H9 (cell line): ENCODE measurements at regions not wholly inside any gene's neighbourhood (a gene's known extent, or its start where the extent isn't known, plus 50 kb on each side); places are given as distances from the start of the nearest gene placed in this dataset.

ENCODE experiments used
- DNase-seq: peaks from one replicate; pipeline ENCODE4 v3.0.0-alpha.2; 2017
- H2AFZ ChIP-seq: one replicate; pipeline ENCODE4 v1.6.1; 2013; ENCODE audit warnings: mild to moderate bottlenecking, low read length, control low read depth, moderate library complexity
- H2AK5ac ChIP-seq: 2 replicates; pipeline ENCODE4 v1.6.1; 2013; ENCODE audit warnings: low read length, control low read depth, mixed read lengths; ENCODE audit not compliant: insufficient read length
- H2BK120ac ChIP-seq: one replicate; pipeline ENCODE4 v1.6.1; 2013; ENCODE audit warnings: low read depth, mild to moderate bottlenecking, low read length, control low read depth, inconsistent platforms; ENCODE audit not compliant: poor library complexity, severe bottlenecking
- H2BK12ac ChIP-seq: 2 replicates; pipeline ENCODE4 v1.6.1; 2013; ENCODE audit warnings: low read length, control low read depth, mixed read lengths, low read depth; ENCODE audit not compliant: insufficient read length
- H2BK15ac ChIP-seq: 2 replicates; pipeline ENCODE4 v1.6.1; 2013; ENCODE audit warnings: low read depth, low read length, control low read depth
- H2BK20ac ChIP-seq: one replicate; pipeline ENCODE4 v1.6.1; 2013; ENCODE audit warnings: low read depth, mild to moderate bottlenecking, low read length, control low read depth, inconsistent platforms; ENCODE audit not compliant: poor library complexity, severe bottlenecking
- H2BK5ac ChIP-seq: 2 replicates; pipeline ENCODE4 v1.6.1; 2013; ENCODE audit warnings: low read length, control low read depth, mixed read lengths; ENCODE audit not compliant: insufficient read length
- H3K14ac ChIP-seq: 2 replicates; pipeline ENCODE4 v1.6.1; 2013; ENCODE audit warnings: low read length, control low read depth; ENCODE audit not compliant: insufficient read depth
- H3K18ac ChIP-seq: 2 replicates; pipeline ENCODE4 v1.6.1; 2013; ENCODE audit warnings: low read depth, mild to moderate bottlenecking, mixed read lengths, low read length, control low read depth; ENCODE audit not compliant: insufficient read length
- H3K23ac ChIP-seq: 2 replicates; pipeline ENCODE4 v1.6.1; 2013; ENCODE audit warnings: low read length, control low read depth, mixed read lengths, low read depth; ENCODE audit not compliant: insufficient read length
- H3K23me2 ChIP-seq: 2 replicates; pipeline ENCODE4 v1.6.1; 2013; ENCODE audit warnings: low read depth, mild to moderate bottlenecking, mixed read lengths, low read length, control low read depth; ENCODE audit not compliant: insufficient read length, poor library complexity, severe bottlenecking
- H3K27ac ChIP-seq: 2 replicates; pipeline ENCODE4 v1.5.1; 2013; ENCODE audit warnings: low read length, control low read depth, mixed read lengths, low read depth; ENCODE audit not compliant: insufficient read length
- H3K27me3 ChIP-seq: 2 replicates; pipeline ENCODE4 v1.6.1; 2013; ENCODE audit warnings: low read length, control low read depth, inconsistent platforms; ENCODE audit not compliant: insufficient read depth
- H3K4ac ChIP-seq: 2 replicates; pipeline ENCODE4 v1.6.1; 2013; ENCODE audit warnings: low read depth, mild to moderate bottlenecking, control low read depth, inconsistent platforms, low read length, moderate library complexity
- H3K4me1 ChIP-seq: 2 replicates; pipeline ENCODE4 v1.6.1; 2013; ENCODE audit warnings: low read length, control low read depth, inconsistent platforms; ENCODE audit not compliant: insufficient read depth
- H3K4me2 ChIP-seq: 2 replicates; pipeline ENCODE4 v1.6.1; 2013; ENCODE audit warnings: low read length, control low read depth, mixed read lengths; ENCODE audit not compliant: insufficient read length, insufficient read depth
- H3K56ac ChIP-seq: 2 replicates; pipeline ENCODE4 v1.6.1; 2013; ENCODE audit warnings: low read depth, mild to moderate bottlenecking, mixed read lengths, low read length, control low read depth; ENCODE audit not compliant: insufficient read length
- H3K79me1 ChIP-seq: 2 replicates; pipeline ENCODE4 v1.6.1; 2013; ENCODE audit warnings: low read depth, mild to moderate bottlenecking, moderate library complexity, low read length, control low read depth, inconsistent platforms; ENCODE audit not compliant: insufficient read depth, poor library complexity, severe bottlenecking
- H3K79me2 ChIP-seq: 2 replicates; pipeline ENCODE4 v1.6.1; 2013; ENCODE audit warnings: low read length, control low read depth, inconsistent platforms; ENCODE audit not compliant: insufficient read depth
- H3K9ac ChIP-seq: 2 replicates; pipeline ENCODE4 v1.6.1; 2013; ENCODE audit warnings: low read length, control low read depth, mixed read lengths; ENCODE audit not compliant: insufficient read length; ENCODE audit errors: extremely low read depth
- H3K9me3 ChIP-seq: one replicate; pipeline ENCODE4 v1.6.1; 2013; ENCODE audit warnings: low read depth, low read length, inconsistent platforms; ENCODE audit not compliant: control insufficient read depth
- H3T11ph ChIP-seq: one replicate; pipeline ENCODE4 v1.6.1; 2013; ENCODE audit warnings: mild to moderate bottlenecking, low read length, control low read depth, inconsistent platforms
- H4K20me1 ChIP-seq: one replicate; pipeline ENCODE4 v1.6.1; 2013; ENCODE audit not compliant: control insufficient read depth, insufficient read length, insufficient read depth
- H4K5ac ChIP-seq: 2 replicates; pipeline ENCODE4 v1.6.1; 2013; ENCODE audit warnings: low read depth, mild to moderate bottlenecking, mixed read lengths, low read length, control low read depth; ENCODE audit not compliant: insufficient read length
- H4K8ac ChIP-seq: replicated peaks from 2 replicates; pipeline ENCODE4 v1.6.1; 2013; ENCODE audit warnings: low read length, control low read depth, mixed read lengths, low read depth; ENCODE audit not compliant: insufficient read length
- H4K91ac ChIP-seq: 2 replicates; pipeline ENCODE4 v1.6.1; 2013; ENCODE audit warnings: low read depth, mild to moderate bottlenecking, moderate library complexity, mixed read lengths, low read length, control low read depth; ENCODE audit not compliant: insufficient read length
- H3K27ac Mint-ChIP-seq, 3 experiments: 2 replicates in 2 of 3; 3 replicates in 1 of 3; pipeline ENCODE4 v1.8.0; 2020 to 2021; ENCODE audit warnings: mixed read lengths in 3 of 3, mild to moderate bottlenecking in 1 of 3, moderate library complexity in 1 of 3
- H3K27me3 Mint-ChIP-seq: 2 replicates; pipeline ENCODE4 v1.8.0; 2021; ENCODE audit warnings: low read depth, mild to moderate bottlenecking, moderate library complexity, mixed read lengths
- H3K36me3 Mint-ChIP-seq, 3 experiments: 2 replicates in 2 of 3; 3 replicates in 1 of 3; pipeline ENCODE4 v1.8.0; 2020 to 2021; ENCODE audit warnings: low read depth in 3 of 3, mixed read lengths in 3 of 3; ENCODE audit not compliant: insufficient read depth in 1 of 3
- H3K4me1 Mint-ChIP-seq, 2 experiments: 2 replicates each; pipeline ENCODE4 v1.8.0; 2020; ENCODE audit warnings: mixed read lengths in 2 of 2
- H3K4me3 Mint-ChIP-seq, 2 experiments: 2 replicates in 1 of 2; 3 replicates in 1 of 2; pipeline ENCODE4 v1.8.0; 2020 to 2021; ENCODE audit warnings: mild to moderate bottlenecking in 2 of 2, mixed read lengths in 2 of 2, moderate library complexity in 1 of 2
- H3K9me3 Mint-ChIP-seq, 2 experiments: 2 replicates in 1 of 2; 3 replicates in 1 of 2; pipeline ENCODE4 v1.8.0; 2020; ENCODE audit warnings: mild to moderate bottlenecking in 2 of 2, mixed read lengths in 2 of 2, moderate library complexity in 1 of 2
- CTCF ChIP-seq: fragments of 200-600 bp; sonication (generic); conservative IDR thresholded peaks from 3 replicates; pipeline ENCODE4 v1.8.0; 2021; ENCODE audit warnings: antibody characterized with exemption, mild to moderate bottlenecking

- no peaks in the 10 kb centered on the region for H3K36me3 Mint-ChIP-seq
- Histone ChIP-seq H3K4me2 (no peak overlapping the region), H2AK5ac (no peak overlapping the region), H3K23ac (no peak overlapping the region), H2BK12ac (no peak overlapping the region), H3K27me3 (no peaks in the 10 kb centered on the region), H2BK20ac (no peak overlapping the region), H2BK5ac (no peak overlapping the region), H3K9me3 (no peaks in the 10 kb centered on the region), H3K4me1 (peaks cover 3% of the 10 kb centered on the region; the same call in 1 of the 2 replicates), H3K56ac (no peak overlapping the region), H2BK15ac (no peak overlapping the region), H4K8ac (no peak overlapping the region), H3K18ac (no peak overlapping the region), H3K23me2 (no peaks in the 10 kb centered on the region), H4K5ac (no peak overlapping the region), H2BK120ac (no peak overlapping the region), H3K27ac (no peak overlapping the region), H3K14ac (no peak overlapping the region), H4K20me1 (no peaks in the 10 kb centered on the region), H3K9ac (no peak overlapping the region), H3K79me1 (no peaks in the 10 kb centered on the region), H3T11ph (no peak overlapping the region), H2AFZ (no peak overlapping the region), H3K4ac (no peak overlapping the region), H3K79me2 (no peaks in the 10 kb centered on the region), H4K91ac (no peak overlapping the region)
- peaks cover 12% of the 10 kb centered on the region in 2 experiments for H3K4me1 Mint-ChIP-seq
- TF ChIP-seq CTCF: no peak
- no peaks in the 10 kb centered on the region for H3K9me3 Mint-ChIP-seq
- H3K4me3 Mint-ChIP-seq: no peak overlapping the region
- H3K27ac Mint-ChIP-seq: peak overlapping the region in 2 of 3 experiments; percentile 24 to 78; a peak in 3 of 7 replicates
- H3K27me3 Mint-ChIP-seq: no peaks in the 10 kb centered on the region
- DNase-seq: no peak
Observed at GRCh38 chr11:28808771-28809170, 700.6 kb downstream of the METTL15 start.
